ENCODE measurements at regions not wholly inside any gene's neighbourhood (a gene's known extent, or its start where the extent isn't known, plus 50 kb on each side); places are given as distances from the start of the nearest gene placed in this dataset.

- Histone ChIP-seq H3K4me1 (ENCODE audit: control insufficient read depth, insufficient read depth, low read length) (peaks cover 9% of the 10 kb centered on the region), H3K4me2 (ENCODE audit: low read length) (no peak overlapping the region), H3K27me3 (ENCODE audit: control insufficient read depth, insufficient read depth, low read length) (no peaks in the 10 kb centered on the region), H3K9ac (ENCODE audit: low read depth, low read length) (no peak overlapping the region), H3K9me3 (replicated peaks; ENCODE audit: low read length) (no peaks in the 10 kb centered on the region), H3K4me3 (ENCODE audit: low read length) (no peak overlapping the region), H3K36me3 (ENCODE audit: insufficient read depth, low read length) (no peaks in the 10 kb centered on the region)
These were observed 63.1 kb upstream of the RANBP6 start for GRCh38 chr9:6078382-6079105.

GRCh38 chr9:6076851-6077250, 61.4 kb upstream of the RANBP6 start:
- peaks cover 9% of the 10 kb centered on the region for H3K4me1 ChIP-seq (ENCODE audit: control insufficient read depth, insufficient read depth, low read length)
- H3K4me3 ChIP-seq (ENCODE audit: low read length), result no peak overlapping the region

GRCh38 chr9:6073731-6074130, 58.3 kb upstream of the RANBP6 start:
- H3K36me3 ChIP-seq (ENCODE audit: insufficient read depth, low read length), result no peaks in the 10 kb centered on the region
- H3K27me3 ChIP-seq (ENCODE audit: control insufficient read depth, insufficient read depth, low read length), result peaks cover 6% of the 10 kb centered on the region
- H3K4me2 ChIP-seq (ENCODE audit: low read length), result no peak overlapping the region
- H3K4me1 ChIP-seq (ENCODE audit: control insufficient read depth, insufficient read depth, low read length), result no peaks in the 10 kb centered on the region
- H3K9me3 ChIP-seq (replicated peaks; ENCODE audit: low read length), result no peaks in the 10 kb centered on the region
- H3K9ac ChIP-seq (ENCODE audit: low read depth, low read length), result no peak overlapping the region
- H3K4me3 ChIP-seq (ENCODE audit: low read length), result no peak overlapping the region

More at GRCh38 chr9:6076851-6077250, 61.4 kb upstream of the RANBP6 start:
- H3K27me3 ChIP-seq (ENCODE audit: control insufficient read depth, insufficient read depth, low read length), result no peaks in the 10 kb centered on the region
- H3K4me2 ChIP-seq (ENCODE audit: low read length), result no peak overlapping the region
- no peak overlapping the region for H3K9ac ChIP-seq (ENCODE audit: low read depth, low read length)
- H3K9me3 ChIP-seq (replicated peaks; ENCODE audit: low read length), result no peaks in the 10 kb centered on the region
- no peaks in the 10 kb centered on the region for H3K36me3 ChIP-seq (ENCODE audit: insufficient read depth, low read length)

- H3K4me1 ChIP-seq (ENCODE audit: control insufficient read depth, insufficient read depth, low read length), result no peaks in the 10 kb centered on the region
- H3K27me3 ChIP-seq (ENCODE audit: control insufficient read depth, insufficient read depth, low read length), result peaks cover 6% of the 10 kb centered on the region
- H3K4me2 ChIP-seq (ENCODE audit: low read length), result no peak overlapping the region
- no peak overlapping the region for H3K4me3 ChIP-seq (ENCODE audit: low read length)
- no peaks in the 10 kb centered on the region for H3K9me3 ChIP-seq (replicated peaks; ENCODE audit: low read length)
- no peak overlapping the region for H3K9ac ChIP-seq (ENCODE audit: low read depth, low read length)
- no peaks in the 10 kb centered on the region for H3K36me3 ChIP-seq (ENCODE audit: insufficient read depth, low read length)
These were observed 57.4 kb upstream of the RANBP6 start for GRCh38 chr9:6072865-6073264.

- H3K4me3 ChIP-seq (ENCODE audit: low read length), result no peak overlapping the region
- H3K4me2 ChIP-seq (ENCODE audit: low read length), result no peak overlapping the region
- H3K36me3 ChIP-seq (ENCODE audit: insufficient read depth, low read length), result no peaks in the 10 kb centered on the region
- peaks cover 6% of the 10 kb centered on the region for H3K27me3 ChIP-seq (ENCODE audit: control insufficient read depth, insufficient read depth, low read length)
- no peaks in the 10 kb centered on the region for H3K9me3 ChIP-seq (replicated peaks; ENCODE audit: low read length)
- no peak overlapping the region for H3K9ac ChIP-seq (ENCODE audit: low read depth, low read length)
- H3K4me1 ChIP-seq (ENCODE audit: control insufficient read depth, insufficient read depth, low read length), result no peaks in the 10 kb centered on the region
These were observed 57.0 kb upstream of the RANBP6 start for GRCh38 chr9:6072453-6072852.

GRCh38 chr9:6068983-6069382, 53.6 kb upstream of the RANBP6 start:
- Histone ChIP-seq H3K9me3 (replicated peaks; ENCODE audit: low read length) (no peaks in the 10 kb centered on the region), H3K4me1 (ENCODE audit: control insufficient read depth, insufficient read depth, low read length) (no peaks in the 10 kb centered on the region), H3K9ac (ENCODE audit: low read depth, low read length) (no peak overlapping the region), H3K4me2 (ENCODE audit: low read length) (no peak overlapping the region), H3K4me3 (ENCODE audit: low read length) (no peak overlapping the region), H3K36me3 (ENCODE audit: insufficient read depth, low read length) (no peaks in the 10 kb centered on the region), H3K27me3 (ENCODE audit: control insufficient read depth, insufficient read depth, low read length) (peaks cover 12% of the 10 kb centered on the region)

- Histone ChIP-seq H3K27me3 (ENCODE audit: control insufficient read depth, insufficient read depth, low read length) (peaks cover 12% of the 10 kb centered on the region), H3K9ac (ENCODE audit: low read depth, low read length) (no peak overlapping the region), H3K4me3 (ENCODE audit: low read length) (no peak overlapping the region), H3K4me1 (ENCODE audit: control insufficient read depth, insufficient read depth, low read length) (no peaks in the 10 kb centered on the region), H3K9me3 (replicated peaks; ENCODE audit: low read length) (no peaks in the 10 kb centered on the region), H3K36me3 (ENCODE audit: insufficient read depth, low read length) (no peaks in the 10 kb centered on the region), H3K4me2 (ENCODE audit: low read length) (no peak overlapping the region)
These were observed 52.0 kb upstream of the RANBP6 start for GRCh38 chr9:6067426-6067825.
